Astrocyte of the cerebellum (primary cell): ENCODE measurements at regions not wholly inside any gene's neighbourhood (a gene's known extent, or its start where the extent isn't known, plus 50 kb on each side); places are given as distances from the start of the nearest gene placed in this dataset.
"Not testable (repeated sequence)": the region's sequence is repeated elsewhere in the genome, so short reads cannot be mapped to it uniquely, and the experiment has no call there.

Source experiments
- DNase-seq: peaks from one replicate; pipeline ENCODE4 v3.0.0-alpha.2; 2011; ENCODE audit warnings: low read depth
- H3K4me3 ChIP-seq: 2 replicates; pipeline ENCODE4 v1.5.1; 2011; ENCODE audit warnings: mild to moderate bottlenecking, low read depth, low read length, moderate library complexity
- in situ Hi-C: cut with HindIII; loops from 2 replicates; pipeline ENCODE4 v1.10.0; 2017; ENCODE audit warnings: low sequenced_read_pairs
- TF ChIP-seq, protein P1 (sequence below): IDR thresholded peaks from 2 replicates; pipeline ENCODE4 v1.5.1; 2012; ENCODE audit warnings: low read length, low read depth, moderate library complexity, mild to moderate bottlenecking; ENCODE audit errors: missing control alignments

DNA sequence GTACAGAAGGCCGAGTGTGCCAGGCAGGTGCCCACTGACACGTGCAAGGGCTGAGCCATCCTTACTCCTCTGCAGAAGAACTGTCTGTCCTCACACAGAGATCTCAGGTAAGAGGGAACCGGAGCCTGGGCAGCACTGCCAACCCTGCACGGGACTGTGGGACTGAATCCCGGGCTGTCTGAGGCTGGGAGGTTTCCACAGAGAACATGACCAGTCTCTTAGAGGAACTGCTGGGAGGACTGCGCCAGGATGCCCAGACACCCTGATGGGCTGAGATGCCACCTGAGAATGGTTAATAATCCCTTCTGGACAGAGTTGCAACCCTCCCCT is 302.9 kb upstream of the SFSWAP start:
- in situ Hi-C loops, result no loop called here
- H3K4me3 ChIP-seq, result no peak overlapping the region
- no peak for DNase-seq
- TF ChIP-seq, protein P1, sequence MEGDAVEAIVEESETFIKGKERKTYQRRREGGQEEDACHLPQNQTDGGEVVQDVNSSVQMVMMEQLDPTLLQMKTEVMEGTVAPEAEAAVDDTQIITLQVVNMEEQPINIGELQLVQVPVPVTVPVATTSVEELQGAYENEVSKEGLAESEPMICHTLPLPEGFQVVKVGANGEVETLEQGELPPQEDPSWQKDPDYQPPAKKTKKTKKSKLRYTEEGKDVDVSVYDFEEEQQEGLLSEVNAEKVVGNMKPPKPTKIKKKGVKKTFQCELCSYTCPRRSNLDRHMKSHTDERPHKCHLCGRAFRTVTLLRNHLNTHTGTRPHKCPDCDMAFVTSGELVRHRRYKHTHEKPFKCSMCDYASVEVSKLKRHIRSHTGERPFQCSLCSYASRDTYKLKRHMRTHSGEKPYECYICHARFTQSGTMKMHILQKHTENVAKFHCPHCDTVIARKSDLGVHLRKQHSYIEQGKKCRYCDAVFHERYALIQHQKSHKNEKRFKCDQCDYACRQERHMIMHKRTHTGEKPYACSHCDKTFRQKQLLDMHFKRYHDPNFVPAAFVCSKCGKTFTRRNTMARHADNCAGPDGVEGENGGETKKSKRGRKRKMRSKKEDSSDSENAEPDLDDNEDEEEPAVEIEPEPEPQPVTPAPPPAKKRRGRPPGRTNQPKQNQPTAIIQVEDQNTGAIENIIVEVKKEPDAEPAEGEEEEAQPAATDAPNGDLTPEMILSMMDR, result no peak

DNA sequence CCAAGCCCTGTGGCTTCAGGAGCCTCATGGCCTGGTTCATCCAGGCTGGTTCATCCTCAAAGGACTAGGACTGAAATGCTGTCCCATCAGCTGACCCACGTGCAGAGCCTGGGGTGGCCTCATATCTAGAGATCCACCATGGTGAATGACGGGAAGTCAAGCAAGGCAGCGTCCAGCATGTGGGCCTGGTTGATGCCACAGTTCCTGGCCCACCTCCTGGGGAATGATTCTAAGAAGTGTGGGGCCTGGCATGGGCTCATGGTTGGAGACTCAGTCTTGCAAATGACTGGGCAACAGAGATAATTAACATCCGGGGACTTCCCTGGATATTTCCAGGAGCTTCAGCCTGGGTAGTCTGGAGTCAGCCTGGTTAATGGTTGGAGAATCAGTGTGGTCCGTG is 302.4 kb upstream of the SFSWAP start:
- no peak overlapping the region for H3K4me3 ChIP-seq
- in situ Hi-C loops, result no loop called here
- DNase-seq, result no peak
- TF ChIP-seq, protein P1, result no peak

DNA sequence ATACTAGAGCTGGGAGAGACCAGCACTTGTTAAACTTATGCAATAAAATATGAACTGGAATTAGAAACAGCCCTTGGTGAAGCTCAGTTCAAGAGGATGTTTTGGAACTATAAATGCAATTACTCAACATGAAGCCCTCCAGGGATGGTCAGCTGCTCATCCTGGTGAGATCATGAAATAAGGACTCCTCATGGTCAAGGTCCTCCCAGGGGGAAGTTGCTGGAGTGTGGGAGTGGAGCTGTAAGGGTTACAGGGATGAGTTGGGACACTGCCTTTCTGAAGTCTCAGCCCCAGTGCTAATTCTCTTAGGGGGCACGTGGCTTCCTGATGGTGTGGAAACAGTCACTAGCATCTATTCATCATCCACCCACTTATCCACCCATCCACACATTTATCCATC is 301.7 kb upstream of the SFSWAP start:
- in situ Hi-C loops, result no loop called here
- no peak for DNase-seq
- TF ChIP-seq, protein P1, result no peak
- H3K4me3 ChIP-seq, result no peak overlapping the region

DNA sequence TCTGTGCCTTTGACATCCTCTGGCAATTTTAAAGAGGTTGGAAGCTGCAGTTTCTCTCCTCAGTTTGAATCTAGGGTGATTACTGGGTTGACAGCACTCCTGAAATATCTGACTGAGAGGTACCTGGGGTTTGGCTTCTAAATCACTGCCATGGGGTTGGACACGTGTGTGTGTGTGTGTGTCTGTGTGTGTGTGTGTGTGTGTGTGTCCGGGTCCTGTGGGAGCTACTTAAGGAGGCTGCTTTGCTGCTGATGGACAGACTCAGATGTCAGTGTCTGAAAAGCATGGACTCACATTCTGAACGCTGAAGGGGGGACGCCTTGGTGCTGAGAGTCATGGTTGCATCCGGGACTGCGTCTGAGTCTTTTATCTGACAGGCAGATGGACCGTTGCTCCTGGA is 299.1 kb upstream of the SFSWAP start:
- in situ Hi-C loops, DNase-seq, H3K4me3 ChIP-seq: not testable (repeated sequence)

DNA sequence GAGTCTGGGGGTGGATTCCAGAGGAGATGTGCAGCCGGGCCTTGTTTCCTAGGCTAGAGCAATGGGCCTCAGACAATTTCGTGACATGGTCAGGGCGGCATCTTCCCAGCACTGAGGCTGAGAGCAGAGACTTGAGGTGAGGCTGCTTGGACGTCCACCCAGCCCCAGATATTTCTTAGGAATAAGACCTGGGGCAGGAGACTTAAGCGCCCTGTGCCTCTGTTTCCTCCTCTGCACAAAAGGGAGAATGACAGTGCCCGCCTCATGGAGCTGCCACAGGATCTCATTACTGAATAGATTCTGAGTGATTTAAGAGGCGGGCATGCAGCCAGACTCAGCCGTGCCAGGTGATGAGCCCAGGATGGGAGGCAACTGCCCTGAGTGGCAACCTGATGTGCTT is 297.9 kb upstream of the SFSWAP start:
- in situ Hi-C loops, result no loop called here
- H3K4me3 ChIP-seq, result no peak overlapping the region
- TF ChIP-seq, protein P1, result no peak
- DNase-seq, result no peak

DNA sequence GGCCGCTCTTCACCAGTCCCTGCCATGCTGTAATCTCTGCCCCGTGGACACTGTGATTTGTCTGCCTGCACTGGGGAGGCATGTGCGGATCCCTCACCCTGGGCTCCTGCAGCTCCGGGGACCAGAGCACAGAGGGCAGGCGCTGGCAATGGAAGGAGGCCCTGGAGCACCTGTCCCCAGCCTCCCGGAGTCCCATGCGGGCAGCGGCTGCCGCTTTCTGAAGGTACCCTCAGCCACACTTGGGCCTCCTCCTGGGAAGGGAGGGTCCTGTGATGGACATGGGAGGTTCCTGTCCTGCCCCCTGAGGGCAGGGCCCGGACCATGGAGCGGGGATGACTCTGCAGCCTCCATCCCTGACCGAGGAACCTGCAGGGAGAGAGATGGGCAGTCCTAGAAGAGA is 297.4 kb upstream of the SFSWAP start:
- no peak overlapping the region for H3K4me3 ChIP-seq
- no peak for DNase-seq
- TF ChIP-seq, protein P1, result no peak
- in situ Hi-C loops, result no loop called here

DNA sequence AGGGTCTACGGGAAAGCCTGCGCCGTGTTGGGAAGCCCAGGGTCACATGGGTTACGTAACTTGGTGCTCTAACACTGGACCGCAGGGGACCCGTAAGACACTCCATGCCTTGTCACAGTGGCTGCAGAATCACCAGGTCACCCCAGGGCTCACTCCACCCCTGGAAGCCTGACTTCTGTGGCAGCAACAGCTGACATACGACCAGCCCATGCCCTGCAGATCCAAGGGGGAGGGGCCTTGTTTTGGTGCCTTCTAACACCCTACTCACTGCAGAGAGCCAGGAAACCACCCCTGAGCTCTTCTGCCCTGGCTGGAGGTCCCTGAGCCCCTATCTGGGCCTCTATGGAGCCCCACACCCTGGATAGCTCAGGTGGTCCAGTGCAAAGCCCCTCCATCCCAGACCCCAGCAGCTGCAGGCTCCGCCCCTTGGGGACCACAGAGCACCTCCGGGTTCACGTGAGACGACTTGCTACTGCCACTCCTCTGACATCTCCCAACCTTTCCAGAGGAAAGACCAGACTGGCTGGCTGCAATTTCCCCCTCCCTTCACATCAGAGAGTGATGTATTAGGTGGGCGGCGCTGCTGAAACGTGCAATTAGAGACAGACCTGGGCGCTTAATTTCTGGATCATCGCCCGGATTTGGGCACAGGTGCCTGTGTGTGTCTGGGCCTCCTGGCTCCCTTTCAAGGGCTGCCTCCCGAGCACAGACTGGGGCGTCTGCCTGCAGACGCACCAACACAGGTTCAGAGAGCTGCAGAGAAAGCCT is 296.6 kb upstream of the SFSWAP start:
- DNase-seq, H3K4me3 ChIP-seq, in situ Hi-C loops: not testable (repeated sequence)

DNA sequence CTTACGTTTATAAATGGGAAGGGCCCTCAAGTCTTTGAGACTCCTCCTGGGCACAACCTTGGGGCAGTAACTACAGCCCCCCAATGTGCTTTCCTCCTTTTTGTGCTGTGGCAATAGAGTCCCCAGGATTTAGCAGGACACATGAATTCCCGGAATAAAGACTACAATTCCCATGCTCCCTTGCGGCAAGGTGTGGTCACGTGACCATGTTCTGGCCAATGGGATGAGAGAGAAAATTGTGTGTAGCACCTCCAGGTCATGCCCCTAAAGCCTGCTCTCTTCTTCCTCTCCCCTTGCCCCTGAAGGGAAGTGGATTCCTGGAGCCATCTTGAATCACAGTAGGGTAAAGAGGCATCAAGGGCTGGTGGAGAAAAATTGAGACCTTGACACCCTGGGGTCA is 295.1 kb upstream of the SFSWAP start:
- no peak for DNase-seq
- H3K4me3 ChIP-seq, result no peak overlapping the region
- in situ Hi-C loops, result no loop called here
- TF ChIP-seq, protein P1, result no peak
